22Rv1 (cell line): ENCODE measurements at regions not wholly inside any gene's neighbourhood (a gene's known extent, or its start where the extent isn't known, plus 50 kb on each side); places are given as distances from the start of the nearest gene placed in this dataset.

Source experiments
- H3K27ac ChIP-seq: fragments of 450-650 bp; 2 replicates; pipeline ENCODE4 v1.5.1; 2017
- ZFX ChIP-seq: fragments of 450-650 bp; IDR thresholded peaks from 2 replicates; pipeline ENCODE4 v1.6.1; 2017; ENCODE audit warnings: antibody characterized with exemption, borderline replicate concordance
- TF ChIP-seq, protein P1 (sequence below): fragments of 450-650 bp; IDR thresholded peaks from 2 replicates; pipeline ENCODE4 v1.5.1; 2017; ENCODE audit warnings: mild to moderate bottlenecking

DNA sequence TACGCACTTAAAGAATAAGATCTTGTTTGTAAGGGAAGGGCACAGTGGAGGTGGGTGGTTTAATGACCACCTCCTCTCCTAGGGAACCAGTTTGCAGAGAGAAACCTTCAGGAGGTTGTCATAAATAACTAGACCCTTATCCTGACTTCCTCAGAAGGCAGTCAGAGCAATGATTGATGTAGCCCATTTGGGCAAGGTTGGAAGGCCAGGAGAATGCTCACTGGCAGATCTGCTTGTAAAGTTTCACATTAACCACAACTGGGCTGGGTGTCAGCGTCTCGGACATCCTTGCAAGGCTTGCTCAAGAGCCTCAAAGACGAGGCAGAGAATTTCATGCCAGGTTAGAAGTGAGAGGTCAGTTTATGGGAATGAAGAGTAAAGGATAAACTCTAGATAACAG lies 87.6 kb upstream of the TRABD2B start:
- H3K27ac ChIP-seq, result no peak overlapping the region
- TF ChIP-seq, protein P1, sequence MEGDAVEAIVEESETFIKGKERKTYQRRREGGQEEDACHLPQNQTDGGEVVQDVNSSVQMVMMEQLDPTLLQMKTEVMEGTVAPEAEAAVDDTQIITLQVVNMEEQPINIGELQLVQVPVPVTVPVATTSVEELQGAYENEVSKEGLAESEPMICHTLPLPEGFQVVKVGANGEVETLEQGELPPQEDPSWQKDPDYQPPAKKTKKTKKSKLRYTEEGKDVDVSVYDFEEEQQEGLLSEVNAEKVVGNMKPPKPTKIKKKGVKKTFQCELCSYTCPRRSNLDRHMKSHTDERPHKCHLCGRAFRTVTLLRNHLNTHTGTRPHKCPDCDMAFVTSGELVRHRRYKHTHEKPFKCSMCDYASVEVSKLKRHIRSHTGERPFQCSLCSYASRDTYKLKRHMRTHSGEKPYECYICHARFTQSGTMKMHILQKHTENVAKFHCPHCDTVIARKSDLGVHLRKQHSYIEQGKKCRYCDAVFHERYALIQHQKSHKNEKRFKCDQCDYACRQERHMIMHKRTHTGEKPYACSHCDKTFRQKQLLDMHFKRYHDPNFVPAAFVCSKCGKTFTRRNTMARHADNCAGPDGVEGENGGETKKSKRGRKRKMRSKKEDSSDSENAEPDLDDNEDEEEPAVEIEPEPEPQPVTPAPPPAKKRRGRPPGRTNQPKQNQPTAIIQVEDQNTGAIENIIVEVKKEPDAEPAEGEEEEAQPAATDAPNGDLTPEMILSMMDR, result no peak
- TF ChIP-seq ZFX, result no peak

DNA sequence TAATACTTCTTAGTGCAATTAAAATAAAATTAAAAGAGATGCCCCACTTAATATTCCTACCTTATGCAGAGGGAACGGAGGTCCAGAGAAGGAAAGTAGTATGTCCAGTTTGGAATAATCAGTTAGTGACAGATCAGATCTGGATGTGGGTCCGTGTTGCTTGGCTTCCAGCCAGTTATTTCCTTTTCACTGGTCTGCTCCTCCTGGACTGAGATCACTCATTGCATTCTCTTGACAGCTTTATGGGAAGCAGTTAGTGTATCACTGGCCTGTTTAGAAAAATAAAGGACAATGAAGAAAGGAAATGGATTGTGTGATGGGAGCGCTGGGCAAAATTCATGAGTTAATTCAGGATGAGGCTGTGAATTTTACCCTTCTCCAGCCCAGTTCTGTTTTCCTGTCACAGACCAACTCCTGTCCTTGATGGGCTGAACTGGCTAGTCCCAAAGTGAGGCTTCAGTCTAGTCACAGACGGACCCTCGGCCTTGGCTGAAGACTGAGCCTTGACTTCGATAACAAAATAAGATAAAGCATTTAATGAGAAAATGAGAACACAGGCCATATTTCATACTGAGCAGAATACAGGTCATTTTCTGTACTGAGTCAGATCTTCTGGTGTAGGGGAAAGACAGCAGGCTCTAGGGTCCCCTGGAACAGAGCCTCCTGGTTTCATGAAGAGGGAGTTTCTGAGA lies 85.2 kb upstream of the TRABD2B start:
- TF ChIP-seq, protein P1, result no peak
- TF ChIP-seq ZFX, result no peak
- no peak overlapping the region for H3K27ac ChIP-seq

GRCh38 chr1:48080331-48081255 lies 83.4 kb upstream of the TRABD2B start:
- H3K27ac ChIP-seq, result no peak overlapping the region
- TF ChIP-seq, protein P1, result no peak
- TF ChIP-seq ZFX, result no peak

GRCh38 chr1:48079096-48079495 lies 81.9 kb upstream of the TRABD2B start:
- no peak for TF ChIP-seq ZFX
- TF ChIP-seq, protein P1, result no peak

DNA sequence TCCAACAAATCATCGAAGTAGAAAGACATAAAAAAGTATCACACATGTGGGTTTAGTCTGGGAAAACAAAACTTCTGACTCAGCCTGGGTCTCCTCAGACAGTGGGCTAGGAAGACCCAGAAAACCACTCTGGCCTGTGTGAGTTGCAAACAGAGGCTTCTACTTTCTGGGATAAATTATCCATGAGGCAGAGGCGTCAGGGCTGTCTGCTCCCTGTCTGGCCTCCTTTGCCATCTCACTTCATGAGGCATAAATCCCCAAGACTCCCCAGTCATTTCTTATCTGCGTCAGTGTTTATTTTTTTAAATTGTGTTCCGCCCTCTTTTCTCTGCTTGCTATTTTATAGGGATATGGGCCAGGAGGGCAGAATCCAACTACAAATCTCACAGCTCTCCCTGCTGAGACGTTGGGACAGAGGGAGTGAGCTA lies 80.6 kb upstream of the TRABD2B start:
- no peak overlapping the region for H3K27ac ChIP-seq
- TF ChIP-seq, protein P1, result no peak
- TF ChIP-seq ZFX, result no peak

More at GRCh38 chr1:48079096-48079495, 81.9 kb upstream of the TRABD2B start:
- no peak overlapping the region for H3K27ac ChIP-seq

GRCh38 chr1:48076017-48076416 lies 78.8 kb upstream of the TRABD2B start:
- TF ChIP-seq, protein P1, result no peak
- TF ChIP-seq ZFX, result no peak
- no peak overlapping the region for H3K27ac ChIP-seq
